ENCODE measurements at regions not wholly inside any gene's neighbourhood (a gene's known extent, or its start where the extent isn't known, plus 50 kb on each side); places are given as distances from the start of the nearest gene placed in this dataset.

DNA sequence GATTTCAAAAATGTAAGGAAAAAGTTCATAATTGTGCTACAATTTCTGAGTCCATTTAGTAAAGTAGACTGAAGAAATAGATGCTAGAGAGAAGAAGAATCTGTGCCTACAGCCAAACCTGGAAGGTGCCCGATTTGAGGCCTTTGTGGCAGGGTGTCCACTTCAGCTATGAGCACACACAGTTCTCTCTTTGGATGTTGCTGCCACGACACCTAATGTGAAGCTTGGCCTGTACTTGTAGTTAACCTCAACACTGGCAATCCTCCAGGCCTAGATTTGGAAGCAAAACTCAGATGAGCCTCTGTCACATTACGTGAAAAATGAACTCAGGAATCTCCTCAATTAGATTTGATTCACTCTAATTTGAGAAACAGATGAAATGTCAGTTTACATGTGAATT, 90.1 kb upstream of the LRP1B start:
- Mint-ChIP-seq H3K9me3 (peaks cover 8% of the 10 kb centered on the region), H3K4me3 (no peak overlapping the region), H3K27ac (no peak overlapping the region), H3K27me3 (no peaks in the 10 kb centered on the region), H3K4me1 (no peaks in the 10 kb centered on the region), H3K36me3 (no peaks in the 10 kb centered on the region)
- CTCF ChIA-PET, result no interaction called here
- DNase-seq, result no peak

- DNase-seq, result no peak
- H3K36me3 Mint-ChIP-seq, result no peaks in the 10 kb centered on the region
- H3K9me3 Mint-ChIP-seq, result peaks cover 8% of the 10 kb centered on the region
- CTCF ChIA-PET, result no interaction called here
- no peaks in the 10 kb centered on the region for H3K4me1 Mint-ChIP-seq
- no peaks in the 10 kb centered on the region for H3K27me3 Mint-ChIP-seq
- H3K4me3 Mint-ChIP-seq, result no peak overlapping the region
- no peak overlapping the region for H3K27ac Mint-ChIP-seq
Measured at GRCh38 chr2:142220239-142220638, 89.4 kb upstream of the LRP1B start.

DNA sequence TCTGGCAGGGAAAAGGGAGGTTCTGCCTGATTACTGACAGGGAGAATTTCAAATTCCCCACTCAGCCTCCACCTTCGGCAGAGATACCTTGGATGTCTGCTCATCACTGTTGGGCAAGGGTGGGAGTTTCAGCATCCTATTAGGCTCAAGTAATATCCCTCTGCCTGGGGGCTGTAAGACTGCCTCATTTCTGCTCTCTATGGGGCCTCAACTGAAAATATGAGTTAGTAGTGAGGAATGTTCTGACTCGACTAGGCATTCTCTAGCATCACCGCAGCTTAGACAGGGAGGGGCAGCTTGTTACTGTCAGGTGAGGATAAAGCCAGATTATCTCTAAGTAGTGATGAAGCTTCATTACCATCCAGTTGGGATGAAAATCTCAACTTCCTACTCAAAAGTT, 87.7 kb upstream of the LRP1B start:
- H3K9me3 Mint-ChIP-seq, result peaks cover 8% of the 10 kb centered on the region
- no peaks in the 10 kb centered on the region for H3K27me3 Mint-ChIP-seq
- CTCF ChIA-PET, result no interaction called here
- no peaks in the 10 kb centered on the region for H3K36me3 Mint-ChIP-seq
- H3K27ac Mint-ChIP-seq, result no peak overlapping the region
- DNase-seq, result no peak
- H3K4me3 Mint-ChIP-seq, result no peak overlapping the region
- H3K4me1 Mint-ChIP-seq, result no peaks in the 10 kb centered on the region

DNA sequence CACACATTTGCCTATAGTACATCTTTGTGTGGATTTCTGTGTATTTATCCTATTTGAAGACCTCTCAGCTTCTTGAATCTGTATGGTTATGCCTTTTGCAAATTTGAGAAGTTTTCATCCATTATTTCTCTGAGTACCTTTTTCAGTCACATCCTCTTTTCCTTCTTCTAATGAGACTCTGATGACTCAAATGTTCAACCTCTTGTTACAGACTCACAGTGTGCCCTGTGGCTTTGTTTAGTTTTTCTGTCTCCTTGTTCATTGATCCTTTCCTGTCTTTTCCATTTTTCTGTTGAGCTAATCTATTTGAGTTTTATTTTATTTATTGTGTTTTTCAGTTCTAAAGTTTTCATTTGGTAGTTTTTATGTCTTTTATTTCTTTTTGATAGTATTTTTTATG, 87.0 kb upstream of the LRP1B start:
- Mint-ChIP-seq H3K27me3 (no peaks in the 10 kb centered on the region), H3K36me3 (no peaks in the 10 kb centered on the region), H3K9me3 (peaks cover 8% of the 10 kb centered on the region), H3K27ac (no peak overlapping the region), H3K4me3 (no peak overlapping the region), H3K4me1 (no peaks in the 10 kb centered on the region)
- DNase-seq, result no peak
- CTCF ChIA-PET, result no interaction called here

DNA sequence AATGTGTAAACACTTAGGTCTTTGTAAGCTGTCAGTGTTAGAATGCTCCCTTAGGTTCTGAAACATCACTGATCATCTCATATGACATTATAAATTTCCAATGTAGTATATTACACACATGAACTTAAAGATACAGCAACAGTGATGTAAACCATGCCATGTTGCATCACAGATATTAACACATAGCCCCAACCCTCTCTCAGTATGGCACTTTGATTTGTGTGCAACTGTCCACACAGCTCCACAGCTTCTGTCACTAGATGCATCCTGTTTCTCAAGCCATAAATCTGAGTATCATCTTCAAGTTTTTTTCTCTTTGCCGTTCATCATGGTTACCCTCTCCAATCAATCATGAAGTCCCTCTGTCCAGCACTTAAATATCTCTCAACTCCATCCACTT, 69.2 kb upstream of the LRP1B start:
- Mint-ChIP-seq H3K27me3 (no peaks in the 10 kb centered on the region), H3K4me3 (no peak overlapping the region), H3K27ac (no peak overlapping the region), H3K9me3 (peaks cover 3% of the 10 kb centered on the region), H3K4me1 (no peaks in the 10 kb centered on the region), H3K36me3 (no peaks in the 10 kb centered on the region)
- CTCF ChIA-PET, result no interaction called here
- DNase-seq, result no peak

GRCh38 chr2:142199073-142199472, 68.3 kb upstream of the LRP1B start:
- CTCF ChIA-PET, result no interaction called here
- Mint-ChIP-seq H3K9me3 (peaks cover 1% of the 10 kb centered on the region), H3K4me3 (no peak overlapping the region), H3K27ac (no peak overlapping the region), H3K27me3 (no peaks in the 10 kb centered on the region), H3K36me3 (no peaks in the 10 kb centered on the region), H3K4me1 (no peaks in the 10 kb centered on the region)
- no peak for DNase-seq

DNA sequence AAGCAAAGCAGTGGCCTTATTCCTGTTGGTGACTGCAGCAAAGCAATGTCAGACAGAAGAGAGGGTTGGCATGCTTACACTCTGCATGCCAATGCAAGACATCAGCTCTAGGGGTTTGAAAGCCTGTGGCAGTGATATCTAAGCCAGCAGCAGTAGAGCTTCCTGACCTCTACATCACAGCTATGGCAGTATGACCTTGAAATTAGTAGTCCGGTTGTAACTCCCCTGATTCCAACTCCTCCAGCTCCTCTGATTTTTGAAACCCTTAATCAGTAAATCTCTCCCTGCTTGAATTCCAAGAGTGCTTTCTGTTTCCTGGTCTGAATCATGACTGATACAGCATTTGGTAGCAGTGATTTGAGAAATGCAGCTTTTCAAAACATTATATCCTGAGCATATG, 60.0 kb upstream of the LRP1B start:
- DNase-seq, result no peak
- Mint-ChIP-seq H3K36me3 (no peaks in the 10 kb centered on the region), H3K4me3 (no peak overlapping the region), H3K4me1 (no peaks in the 10 kb centered on the region), H3K27ac (no peak overlapping the region), H3K27me3 (no peaks in the 10 kb centered on the region), H3K9me3 (peaks cover 3% of the 10 kb centered on the region)
- CTCF ChIA-PET, result no interaction called here

GRCh38 chr2:142189501-142189900, 58.7 kb upstream of the LRP1B start:
- no peak for DNase-seq
- no peak overlapping the region for H3K4me3 Mint-ChIP-seq
- no peaks in the 10 kb centered on the region for H3K36me3 Mint-ChIP-seq
- CTCF ChIA-PET, result no interaction called here
- H3K9me3 Mint-ChIP-seq, result peaks cover 3% of the 10 kb centered on the region
- no peak overlapping the region for H3K27ac Mint-ChIP-seq
- no peaks in the 10 kb centered on the region for H3K27me3 Mint-ChIP-seq
- no peaks in the 10 kb centered on the region for H3K4me1 Mint-ChIP-seq

DNA sequence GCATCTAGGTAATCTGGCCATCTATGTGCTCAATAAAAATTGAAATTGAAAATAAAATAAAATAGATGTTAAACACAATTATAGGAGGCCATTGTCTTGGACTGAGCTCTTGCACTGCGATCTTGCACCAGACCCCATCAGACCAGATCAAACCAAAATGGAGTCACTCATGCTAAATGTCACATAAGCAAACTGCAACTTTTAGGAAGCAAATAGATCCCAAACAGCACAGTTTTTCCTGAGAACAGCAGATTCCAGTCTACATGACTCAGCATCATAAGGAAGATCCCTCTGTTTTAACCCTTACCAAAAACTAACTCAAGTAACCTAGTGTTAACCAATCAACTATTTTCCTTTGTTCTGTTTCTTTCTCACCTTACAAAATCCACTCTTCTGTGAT, 57.7 kb upstream of the LRP1B start:
- peaks cover 3% of the 10 kb centered on the region for H3K9me3 Mint-ChIP-seq
- no peak overlapping the region for H3K27ac Mint-ChIP-seq
- CTCF ChIA-PET, result no interaction called here

GRCh38 chr2:142180820-142181533, 50.2 kb upstream of the LRP1B start:
- Mint-ChIP-seq H3K36me3 (no peaks in the 10 kb centered on the region), H3K4me1 (no peaks in the 10 kb centered on the region), H3K4me3 (no peak overlapping the region), H3K27ac (no peak overlapping the region), H3K27me3 (no peaks in the 10 kb centered on the region), H3K9me3 (peaks cover 2% of the 10 kb centered on the region)
- CTCF ChIA-PET, result no interaction called here
- DNase-seq, result no peak

More for the DNA sequence above, 57.7 kb upstream of the LRP1B start:
- Mint-ChIP-seq H3K27me3 (no peaks in the 10 kb centered on the region), H3K4me1 (no peaks in the 10 kb centered on the region), H3K4me3 (no peak overlapping the region), H3K36me3 (no peaks in the 10 kb centered on the region)
- no peak for DNase-seq

All from activated naive CD4-positive, alpha-beta T cell treated with anti-CD3 and anti-CD28 coated beads, Interleukin-2, amount 10 ng/mL, durations not matched to agents 7 days and 5 days (primary cell).